ENCODE measurements at regions not wholly inside any gene's neighbourhood (a gene's known extent, or its start where the extent isn't known, plus 50 kb on each side); places are given as distances from the start of the nearest gene placed in this dataset.

DNA sequence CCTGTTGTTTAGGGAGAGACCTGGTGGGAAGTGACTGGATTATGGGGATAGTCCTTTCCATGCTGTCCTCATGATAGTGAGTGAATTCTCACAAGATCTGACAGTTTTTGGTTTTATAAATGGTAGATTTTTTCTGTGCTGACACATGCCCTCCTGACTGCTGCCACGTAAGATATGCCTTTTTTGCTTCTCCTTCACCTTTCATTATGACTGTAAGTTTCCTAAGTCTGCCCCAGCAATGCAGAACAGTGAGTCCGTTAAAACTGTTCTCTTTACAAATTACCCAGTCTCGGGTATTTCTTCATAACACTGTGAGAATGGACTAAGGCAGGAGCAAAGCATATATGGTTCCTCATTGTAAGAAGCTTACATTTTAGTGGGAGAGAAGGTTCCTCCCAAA lies 1727.2 kb downstream of the NCAM2 start:
- H3K27ac ChIP-seq (ENCODE audit: low read length), result no peak overlapping the region
- DNase-seq, result no peak
- no peaks in the 10 kb centered on the region for H3K4me1 ChIP-seq (ENCODE audit: control insufficient read depth, insufficient read depth, low read length)
- H3K27me3 ChIP-seq (ENCODE audit: control insufficient read depth, insufficient read depth, low read length), result no peaks in the 10 kb centered on the region
- H3K36me3 ChIP-seq (ENCODE audit: control insufficient read depth, insufficient read depth, low read length), result no peaks in the 10 kb centered on the region
- H3K4me3 ChIP-seq (ENCODE audit: low read length), result no peak overlapping the region
- peaks cover 14% of the 10 kb centered on the region for H3K9me3 ChIP-seq (replicated peaks; ENCODE audit: control insufficient read depth, low read depth, low read length)
- WGBS (ENCODE audit: insufficient coverage), result no CpG with 5 or more reads among the region's 3 CpGs

GRCh38 chr21:22728091-22728490 lies 1729.9 kb downstream of the NCAM2 start:
- Histone ChIP-seq H3K27me3 (ENCODE audit: control insufficient read depth, insufficient read depth, low read length) (no peaks in the 10 kb centered on the region), H3K27ac (ENCODE audit: low read length) (no peak overlapping the region), H3K4me1 (ENCODE audit: control insufficient read depth, insufficient read depth, low read length) (no peaks in the 10 kb centered on the region), H3K9me3 (replicated peaks; ENCODE audit: control insufficient read depth, low read depth, low read length) (peaks cover 14% of the 10 kb centered on the region), H3K36me3 (ENCODE audit: control insufficient read depth, insufficient read depth, low read length) (no peaks in the 10 kb centered on the region), H3K4me3 (ENCODE audit: low read length) (no peak overlapping the region)
- DNase-seq, result no peak
- WGBS (ENCODE audit: insufficient coverage), result no CpG with 5 or more reads among the region's 2 CpGs

GRCh38 chr21:22743085-22743484 lies 1744.9 kb downstream of the NCAM2 start:
- Histone ChIP-seq H3K27ac (ENCODE audit: low read length) (no peak overlapping the region), H3K4me3 (ENCODE audit: low read length) (no peak overlapping the region), H3K9me3 (replicated peaks; ENCODE audit: control insufficient read depth, low read depth, low read length) (no peaks in the 10 kb centered on the region)

GRCh38 chr21:22754746-22755145 lies 1756.5 kb downstream of the NCAM2 start:
- H3K36me3 ChIP-seq (ENCODE audit: control insufficient read depth, insufficient read depth, low read length), result no peaks in the 10 kb centered on the region
- H3K27me3 ChIP-seq (ENCODE audit: control insufficient read depth, insufficient read depth, low read length), result no peaks in the 10 kb centered on the region
- H3K27ac ChIP-seq (ENCODE audit: low read length), result no peak overlapping the region
- no peak overlapping the region for H3K4me3 ChIP-seq (ENCODE audit: low read length)
- H3K4me1 ChIP-seq (ENCODE audit: control insufficient read depth, insufficient read depth, low read length), result no peaks in the 10 kb centered on the region
- H3K9me3 ChIP-seq (replicated peaks; ENCODE audit: control insufficient read depth, low read depth, low read length), result no peaks in the 10 kb centered on the region
- 63% methylated on average over 1 of the region's 1 CpG for WGBS (ENCODE audit: insufficient coverage)
- DNase-seq, result peak; percentile 62

More at GRCh38 chr21:22743085-22743484, 1744.9 kb downstream of the NCAM2 start:
- Histone ChIP-seq H3K36me3 (ENCODE audit: control insufficient read depth, insufficient read depth, low read length) (no peaks in the 10 kb centered on the region), H3K27me3 (ENCODE audit: control insufficient read depth, insufficient read depth, low read length) (no peaks in the 10 kb centered on the region), H3K4me1 (ENCODE audit: control insufficient read depth, insufficient read depth, low read length) (no peaks in the 10 kb centered on the region)
- no peak for DNase-seq

GRCh38 chr21:22758478-22758877 lies 1760.3 kb downstream of the NCAM2 start:
- Histone ChIP-seq H3K27ac (ENCODE audit: low read length) (no peak overlapping the region), H3K4me1 (ENCODE audit: control insufficient read depth, insufficient read depth, low read length) (no peaks in the 10 kb centered on the region), H3K4me3 (ENCODE audit: low read length) (no peak overlapping the region), H3K9me3 (replicated peaks; ENCODE audit: control insufficient read depth, low read depth, low read length) (no peaks in the 10 kb centered on the region), H3K36me3 (ENCODE audit: control insufficient read depth, insufficient read depth, low read length) (no peaks in the 10 kb centered on the region), H3K27me3 (ENCODE audit: control insufficient read depth, insufficient read depth, low read length) (no peaks in the 10 kb centered on the region)
- WGBS (ENCODE audit: insufficient coverage), result no CpG with 5 or more reads among the region's 1 CpG
- DNase-seq, result no peak

GRCh38 chr21:22762463-22762862 lies 1764.3 kb downstream of the NCAM2 start:
- Histone ChIP-seq H3K27me3 (ENCODE audit: control insufficient read depth, insufficient read depth, low read length) (no peaks in the 10 kb centered on the region), H3K36me3 (ENCODE audit: control insufficient read depth, insufficient read depth, low read length) (no peaks in the 10 kb centered on the region), H3K4me3 (ENCODE audit: low read length) (no peak overlapping the region), H3K9me3 (replicated peaks; ENCODE audit: control insufficient read depth, low read depth, low read length) (peaks cover 2% of the 10 kb centered on the region), H3K4me1 (ENCODE audit: control insufficient read depth, insufficient read depth, low read length) (no peaks in the 10 kb centered on the region), H3K27ac (ENCODE audit: low read length) (no peak overlapping the region)
- no peak for DNase-seq
- WGBS (ENCODE audit: insufficient coverage), result no CpG with 5 or more reads among the region's 2 CpGs

DNA sequence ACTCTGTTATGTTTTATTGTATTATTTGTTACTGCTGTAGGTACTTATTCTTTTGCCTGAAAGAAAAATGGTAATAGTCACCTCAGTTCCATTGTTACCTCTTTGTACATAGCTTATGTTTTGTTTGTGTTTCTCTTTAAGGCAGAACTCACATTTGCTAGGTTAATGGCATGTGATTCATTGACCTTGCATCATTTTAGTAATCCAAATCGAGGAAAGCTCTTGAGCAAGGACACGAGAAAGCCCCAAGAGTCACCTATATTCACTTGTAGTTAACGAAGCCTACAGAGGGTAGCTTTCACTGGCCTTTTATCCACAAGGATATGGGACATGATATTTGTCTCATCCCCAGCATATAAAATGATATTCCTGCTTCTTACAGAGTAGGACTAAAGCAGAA lies 1765.2 kb downstream of the NCAM2 start:
- no peaks in the 10 kb centered on the region for H3K27me3 ChIP-seq (ENCODE audit: control insufficient read depth, insufficient read depth, low read length)
- H3K36me3 ChIP-seq (ENCODE audit: control insufficient read depth, insufficient read depth, low read length), result no peaks in the 10 kb centered on the region
- no peak overlapping the region for H3K4me3 ChIP-seq (ENCODE audit: low read length)
- H3K4me1 ChIP-seq (ENCODE audit: control insufficient read depth, insufficient read depth, low read length), result no peaks in the 10 kb centered on the region
- 62% methylated on average over 2 of the region's 3 CpGs for WGBS (ENCODE audit: insufficient coverage)
- no peak overlapping the region for H3K27ac ChIP-seq (ENCODE audit: low read length)
- peaks cover 2% of the 10 kb centered on the region for H3K9me3 ChIP-seq (replicated peaks; ENCODE audit: control insufficient read depth, low read depth, low read length)
- DNase-seq, result no peak

DNA sequence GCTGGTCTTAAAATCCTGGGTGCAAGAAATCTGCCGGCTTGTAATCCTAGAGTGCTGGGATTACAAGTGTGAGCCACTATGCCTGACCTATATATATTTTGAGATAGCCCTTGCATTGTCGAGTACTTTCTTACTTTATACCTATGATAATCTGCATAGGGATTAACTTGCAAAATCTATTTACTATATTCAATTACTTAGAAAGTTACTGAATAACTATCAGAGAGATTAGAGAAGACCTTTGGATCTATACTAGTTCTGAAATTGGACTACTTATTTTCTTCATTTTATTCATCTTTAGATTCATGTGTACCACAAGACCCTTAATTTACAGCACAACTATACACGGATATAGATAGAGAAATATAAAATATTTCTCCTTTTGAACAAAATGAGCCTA lies 1766.0 kb downstream of the NCAM2 start:
- no peak for DNase-seq
- Histone ChIP-seq H3K27me3 (ENCODE audit: control insufficient read depth, insufficient read depth, low read length) (no peaks in the 10 kb centered on the region), H3K4me1 (ENCODE audit: control insufficient read depth, insufficient read depth, low read length) (no peaks in the 10 kb centered on the region), H3K4me3 (ENCODE audit: low read length) (no peak overlapping the region), H3K27ac (ENCODE audit: low read length) (no peak overlapping the region), H3K9me3 (replicated peaks; ENCODE audit: control insufficient read depth, low read depth, low read length) (peaks cover 2% of the 10 kb centered on the region), H3K36me3 (ENCODE audit: control insufficient read depth, insufficient read depth, low read length) (no peaks in the 10 kb centered on the region)
- no CpG with 5 or more reads among the region's 3 CpGs for WGBS (ENCODE audit: insufficient coverage)

- Histone ChIP-seq H3K9me3 (replicated peaks; ENCODE audit: control insufficient read depth, low read depth, low read length) (no peaks in the 10 kb centered on the region), H3K27me3 (ENCODE audit: control insufficient read depth, insufficient read depth, low read length) (no peaks in the 10 kb centered on the region), H3K36me3 (ENCODE audit: control insufficient read depth, insufficient read depth, low read length) (no peaks in the 10 kb centered on the region), H3K4me1 (ENCODE audit: control insufficient read depth, insufficient read depth, low read length) (no peaks in the 10 kb centered on the region), H3K4me3 (ENCODE audit: low read length) (no peak overlapping the region), H3K27ac (ENCODE audit: low read length) (no peak overlapping the region)
- WGBS (ENCODE audit: insufficient coverage), result no CpG with 5 or more reads among the region's 2 CpGs
- no peak for DNase-seq
Observed at GRCh38 chr21:22791376-22791775, 1793.2 kb downstream of the NCAM2 start.

DNA sequence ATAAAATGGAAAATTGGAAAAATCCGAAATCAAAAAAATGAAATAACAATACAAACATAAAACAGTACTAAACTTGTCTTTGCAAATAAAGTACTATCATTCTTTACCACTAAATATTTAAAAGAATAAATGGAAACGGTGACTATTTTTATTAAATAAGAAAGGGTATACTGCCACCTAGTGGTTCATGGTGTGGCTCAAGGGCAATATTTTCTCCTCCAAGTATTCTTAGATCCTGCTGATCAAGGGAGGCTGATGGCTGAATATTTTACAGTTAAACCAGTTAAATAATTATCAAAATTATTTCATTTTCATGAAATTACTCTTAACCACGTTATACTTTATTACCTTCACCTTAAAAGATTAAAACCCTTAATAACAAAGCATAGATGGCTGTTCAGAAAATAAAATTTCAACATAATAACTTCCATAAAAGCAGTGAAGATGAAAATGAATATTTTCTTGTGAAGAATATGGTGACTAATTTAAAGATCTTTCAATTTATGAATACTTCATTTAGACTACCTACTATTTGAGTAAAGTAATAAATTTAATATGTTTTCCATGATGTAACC lies 1793.9 kb downstream of the NCAM2 start:
- DNase-seq, result peak; percentile 77
- Histone ChIP-seq H3K27ac (ENCODE audit: low read length) (no peak overlapping the region), H3K4me1 (ENCODE audit: control insufficient read depth, insufficient read depth, low read length) (no peaks in the 10 kb centered on the region), H3K4me3 (ENCODE audit: low read length) (no peak overlapping the region), H3K36me3 (ENCODE audit: control insufficient read depth, insufficient read depth, low read length) (no peaks in the 10 kb centered on the region), H3K27me3 (ENCODE audit: control insufficient read depth, insufficient read depth, low read length) (no peaks in the 10 kb centered on the region), H3K9me3 (replicated peaks; ENCODE audit: control insufficient read depth, low read depth, low read length) (no peaks in the 10 kb centered on the region)
- WGBS (ENCODE audit: insufficient coverage), result no CpG with 5 or more reads among the region's 3 CpGs

DNA sequence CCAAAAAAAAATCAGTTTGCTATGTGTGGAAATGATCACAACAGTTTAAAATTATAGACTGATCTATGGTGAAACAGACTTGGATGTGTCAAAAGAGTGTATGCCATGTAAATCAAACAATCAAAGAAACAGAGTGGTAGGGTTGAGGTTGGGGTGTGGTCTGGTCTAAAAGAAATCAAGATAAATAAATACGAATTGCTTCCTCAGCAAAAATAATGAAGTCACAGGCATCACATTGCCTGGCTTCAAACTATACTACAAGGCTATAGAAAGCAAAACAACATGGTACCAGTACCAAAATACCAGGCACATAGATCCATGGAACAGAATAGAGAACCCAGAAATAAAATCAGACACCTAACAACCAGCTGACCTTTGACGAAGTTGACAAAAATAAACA lies 1796.9 kb downstream of the NCAM2 start:
- DNase-seq, result no peak
- no peak overlapping the region for H3K27ac ChIP-seq (ENCODE audit: low read length)
- no peaks in the 10 kb centered on the region for H3K4me1 ChIP-seq (ENCODE audit: control insufficient read depth, insufficient read depth, low read length)
- WGBS (ENCODE audit: insufficient coverage), result no CpG with 5 or more reads among the region's 2 CpGs
- H3K36me3 ChIP-seq (ENCODE audit: control insufficient read depth, insufficient read depth, low read length), result no peaks in the 10 kb centered on the region
- no peak overlapping the region for H3K4me3 ChIP-seq (ENCODE audit: low read length)
- no peaks in the 10 kb centered on the region for H3K27me3 ChIP-seq (ENCODE audit: control insufficient read depth, insufficient read depth, low read length)
- H3K9me3 ChIP-seq (replicated peaks; ENCODE audit: control insufficient read depth, low read depth, low read length), result no peaks in the 10 kb centered on the region

Measured in muscle of leg (tissue), 3 donors.